ENCODE measurements at regions not wholly inside any gene's neighbourhood (a gene's known extent, or its start where the extent isn't known, plus 50 kb on each side); places are given as distances from the start of the nearest gene placed in this dataset.
"Not testable (repeated sequence)": the region's sequence is repeated elsewhere in the genome, so short reads cannot be mapped to it uniquely, and the experiment has no call there.

DNA sequence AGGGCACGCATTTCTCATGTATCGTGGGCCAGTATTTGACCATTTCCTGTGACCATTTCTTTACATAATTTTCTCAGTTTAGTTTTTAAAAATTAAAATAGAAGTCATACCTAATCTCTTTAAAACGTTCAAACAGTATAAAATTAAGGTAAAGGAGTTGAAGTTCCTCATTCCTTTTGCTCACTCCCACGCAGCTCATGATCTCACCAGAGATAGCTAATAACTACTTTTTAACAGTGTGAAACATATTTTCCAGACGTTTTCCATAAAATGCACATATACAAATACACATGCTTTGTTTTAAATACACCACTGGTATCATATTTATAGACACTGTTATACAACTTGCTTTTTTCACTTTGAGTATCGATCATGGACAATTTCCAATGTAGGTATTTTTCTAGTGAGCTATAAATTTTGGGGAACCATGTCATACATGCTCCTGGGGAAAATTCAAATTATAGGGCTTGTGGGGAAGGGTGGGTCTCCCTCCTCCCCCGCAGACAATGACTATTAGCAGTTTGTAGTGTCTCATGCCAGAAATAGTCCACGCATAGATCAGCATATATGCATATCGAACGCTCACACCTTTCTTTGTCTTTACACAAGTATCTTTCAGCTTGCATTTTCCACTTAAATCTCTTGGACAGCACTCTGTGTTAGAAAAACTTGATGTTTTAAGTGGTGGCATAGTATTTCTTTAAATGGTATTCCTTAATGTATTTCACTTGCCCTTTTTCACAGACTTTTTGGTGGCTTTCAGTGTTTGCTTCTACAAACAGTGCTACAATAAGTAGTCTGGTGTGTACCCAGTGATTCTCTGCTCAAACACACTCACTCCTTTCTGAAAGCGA is 145.5 kb upstream of the ZNF217 start:
- in situ Hi-C loops (cut with MboI; ENCODE audit: low pct_unique_long_range_greater_than_20kb, low sequenced_read_pairs): no loop called here
- peak; percentile 66 for DNase-seq

GRCh38 chr20:53738039-53738944 is 144.7 kb upstream of the ZNF217 start:
- in situ Hi-C loops (cut with MboI; ENCODE audit: low pct_unique_long_range_greater_than_20kb, low sequenced_read_pairs): no loop called here
- DNase-seq: peak; percentile 67

DNA sequence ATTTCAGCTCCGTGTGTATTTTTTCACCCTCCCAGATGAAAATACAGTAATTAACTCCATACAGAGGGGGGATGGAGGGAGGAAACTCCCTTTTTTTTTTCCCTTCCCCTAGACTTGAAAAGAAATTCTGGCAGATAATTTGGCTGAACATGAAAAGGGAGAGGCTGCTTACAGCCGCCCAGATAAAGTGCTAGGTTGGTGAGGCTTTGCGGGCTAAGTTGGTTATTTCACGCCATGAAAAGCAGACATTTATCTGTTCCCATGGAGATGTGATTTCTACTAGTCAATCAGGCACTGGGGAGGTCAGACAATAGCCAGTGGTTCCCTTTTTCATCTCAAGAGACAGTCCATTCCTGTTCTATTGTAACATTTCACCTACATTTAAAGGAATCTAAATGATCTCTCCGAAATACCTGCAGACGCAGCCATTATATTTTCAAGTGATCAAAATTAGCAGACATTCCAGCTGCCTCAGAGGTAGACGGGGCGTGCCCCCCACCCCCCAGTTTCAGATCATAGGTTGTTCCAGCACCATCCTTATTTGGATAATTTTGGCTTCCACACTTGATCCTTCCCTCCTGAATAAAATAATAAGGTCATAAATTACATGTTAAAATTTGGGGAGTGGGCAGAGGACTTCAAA is 143.9 kb upstream of the ZNF217 start:
- in situ Hi-C loops (cut with MboI; ENCODE audit: low pct_unique_long_range_greater_than_20kb, low sequenced_read_pairs): no loop called here
- peak; percentile 66 for DNase-seq

DNA sequence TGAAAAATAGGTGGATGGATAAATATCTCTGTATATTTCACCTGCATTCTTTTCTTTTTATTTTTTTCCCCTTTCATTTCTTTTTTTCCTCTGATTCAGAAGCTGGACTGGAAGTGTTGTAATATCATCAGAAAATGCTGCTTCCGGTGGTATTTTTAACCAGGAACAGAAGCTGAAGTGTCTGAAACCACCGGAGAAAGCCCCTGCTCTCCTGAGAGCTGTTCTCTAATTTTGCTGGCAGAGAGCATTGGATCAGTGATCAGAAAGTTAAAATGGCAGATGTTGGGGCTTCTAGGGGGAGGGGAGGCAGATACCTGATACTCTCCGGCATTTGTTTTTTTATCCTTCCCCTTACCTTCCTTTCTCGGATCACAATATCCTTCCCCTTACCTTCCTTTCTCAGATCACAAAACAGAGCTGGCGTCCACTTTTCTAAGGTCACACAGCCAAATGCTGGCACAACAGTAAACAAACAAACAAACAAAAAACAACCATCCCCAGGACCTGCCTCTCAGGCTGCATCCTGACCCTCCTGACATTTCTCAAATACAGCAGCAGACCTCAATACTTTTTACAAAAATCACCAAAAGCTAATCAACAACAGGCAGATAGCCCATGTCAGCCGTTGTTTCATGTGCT is 143.2 kb upstream of the ZNF217 start:
- in situ Hi-C loops (cut with MboI; ENCODE audit: low pct_unique_long_range_greater_than_20kb, low sequenced_read_pairs): no loop called here
- peak; percentile 80 for DNase-seq

DNA sequence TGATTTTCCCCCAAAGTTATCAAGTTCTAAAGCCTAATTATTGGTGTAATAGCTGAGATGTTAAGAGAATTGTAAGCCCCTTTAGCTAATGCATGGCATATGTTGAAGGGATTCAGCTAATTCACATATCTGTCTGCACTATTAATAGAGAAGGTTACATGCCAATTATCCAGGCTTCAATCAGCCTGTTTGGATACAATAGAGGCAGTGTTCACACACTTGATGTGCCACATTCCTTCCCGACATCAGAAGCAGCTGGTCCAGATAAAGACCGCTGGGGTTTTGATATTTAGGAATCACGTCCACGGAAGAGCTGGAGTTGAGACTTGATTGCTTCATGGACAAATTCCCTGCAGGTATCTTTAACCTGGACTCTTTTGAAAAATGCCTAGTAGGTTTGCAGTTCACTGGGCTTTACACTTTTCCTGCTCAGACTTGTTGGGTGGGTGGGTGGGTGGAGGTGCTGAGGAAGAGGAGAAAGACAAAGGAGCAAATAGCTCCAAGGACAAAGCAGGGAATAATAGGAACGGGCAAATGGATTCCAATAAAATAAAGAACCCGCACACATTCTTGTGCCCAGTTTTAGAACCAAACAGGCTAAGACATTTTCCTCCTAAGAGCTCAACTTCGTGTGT is 142.6 kb upstream of the ZNF217 start:
- DNase-seq: no peak
- in situ Hi-C loops (cut with MboI; ENCODE audit: low pct_unique_long_range_greater_than_20kb, low sequenced_read_pairs): no loop called here

- no peak for DNase-seq
- in situ Hi-C loops (cut with MboI; ENCODE audit: low pct_unique_long_range_greater_than_20kb, low sequenced_read_pairs): no loop called here
Measured at GRCh38 chr20:53735536-53736050, 142.0 kb upstream of the ZNF217 start.

DNA sequence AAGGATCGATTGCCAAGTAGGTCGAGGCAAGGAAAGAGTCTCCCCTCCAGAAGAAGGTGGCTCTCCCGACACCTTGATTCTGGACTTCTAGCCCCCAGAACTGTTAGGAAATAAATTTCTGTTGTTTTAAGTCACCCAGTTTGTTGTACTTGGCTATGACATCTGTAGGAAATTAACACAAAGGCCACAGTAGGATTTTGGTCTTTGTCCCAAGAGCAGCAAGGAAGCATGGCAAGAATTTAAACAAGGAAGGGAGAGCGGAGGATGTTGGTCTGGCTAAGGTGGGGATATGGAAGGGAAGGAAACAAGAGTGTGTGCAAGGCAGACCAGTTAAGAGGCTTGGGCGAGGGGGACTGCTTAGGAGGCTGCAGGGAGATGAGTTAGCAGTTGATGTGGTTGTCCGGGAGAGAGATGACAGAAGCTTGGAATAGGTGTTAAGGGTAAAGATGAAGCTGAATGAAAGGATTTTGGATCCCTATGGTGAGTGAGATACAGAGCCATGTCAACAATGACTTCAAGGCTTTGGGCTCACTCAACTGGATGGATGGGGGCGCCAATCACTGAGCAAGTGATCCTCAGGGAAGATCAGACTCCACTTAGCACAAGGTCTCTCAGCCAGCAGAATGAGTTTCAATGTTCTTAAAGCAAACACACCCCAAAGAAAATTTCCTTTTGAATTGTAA is 140.5 kb upstream of the ZNF217 start:
- in situ Hi-C loops (cut with MboI; ENCODE audit: low pct_unique_long_range_greater_than_20kb, low sequenced_read_pairs): no loop called here
- DNase-seq: no peak

- in situ Hi-C loops (cut with MboI; ENCODE audit: low pct_unique_long_range_greater_than_20kb, low sequenced_read_pairs): no loop called here
- no peak for DNase-seq
Measured at GRCh38 chr20:53731595-53731994, 138.0 kb upstream of the ZNF217 start.

GRCh38 chr20:53728359-53728758 is 134.7 kb upstream of the ZNF217 start:
- in situ Hi-C loops (cut with MboI; ENCODE audit: low pct_unique_long_range_greater_than_20kb, low sequenced_read_pairs): no loop called here
- DNase-seq: no peak

DNA sequence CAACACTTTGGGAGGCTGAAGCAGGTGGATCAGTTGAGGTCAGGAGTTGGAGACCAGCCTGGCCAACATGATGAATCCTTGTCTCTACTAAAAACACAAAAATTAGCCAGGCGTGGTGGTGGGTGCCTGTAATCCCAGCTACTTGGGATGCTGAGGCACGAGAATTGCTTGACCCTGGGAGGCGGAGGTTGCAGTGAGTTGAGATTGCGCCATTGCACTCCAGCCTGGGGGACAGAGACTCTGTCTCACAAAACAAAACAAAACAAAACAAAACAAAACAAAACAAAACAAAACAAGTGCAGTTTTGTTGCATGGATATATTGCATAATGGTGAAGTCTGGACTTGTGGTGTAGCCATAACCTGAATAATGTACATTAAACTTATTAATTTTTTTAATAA is 133.6 kb upstream of the ZNF217 start:
- DNase-seq; in situ Hi-C loops (cut with MboI; ENCODE audit: low pct_unique_long_range_greater_than_20kb, low sequenced_read_pairs): not testable (repeated sequence)

- in situ Hi-C loops (cut with MboI; ENCODE audit: low pct_unique_long_range_greater_than_20kb, low sequenced_read_pairs): no loop called here
- DNase-seq: no peak
Measured at GRCh38 chr20:53725575-53725970, 131.9 kb upstream of the ZNF217 start.

DNA sequence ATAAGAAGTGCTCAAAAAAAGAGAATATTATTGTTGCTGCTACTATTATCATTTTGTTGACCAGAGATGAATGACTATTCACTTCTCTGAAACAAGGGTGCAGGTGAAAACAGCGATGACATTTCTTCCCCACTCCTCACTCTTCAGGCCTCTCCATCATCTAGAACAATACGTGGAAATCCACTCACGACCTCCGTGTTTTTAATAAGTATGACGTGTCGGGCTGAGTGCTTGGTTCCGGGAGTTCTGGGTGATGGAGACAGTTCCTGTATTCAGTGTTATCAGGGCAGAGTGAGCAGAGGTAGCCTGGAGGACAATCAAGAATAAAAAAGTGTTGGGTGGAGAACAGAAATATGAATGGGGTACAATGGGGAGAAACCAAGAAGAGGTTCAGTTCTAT is 130.0 kb upstream of the ZNF217 start:
- in situ Hi-C loops (cut with MboI; ENCODE audit: low pct_unique_long_range_greater_than_20kb, low sequenced_read_pairs): no loop called here
- no peak for DNase-seq

DNA sequence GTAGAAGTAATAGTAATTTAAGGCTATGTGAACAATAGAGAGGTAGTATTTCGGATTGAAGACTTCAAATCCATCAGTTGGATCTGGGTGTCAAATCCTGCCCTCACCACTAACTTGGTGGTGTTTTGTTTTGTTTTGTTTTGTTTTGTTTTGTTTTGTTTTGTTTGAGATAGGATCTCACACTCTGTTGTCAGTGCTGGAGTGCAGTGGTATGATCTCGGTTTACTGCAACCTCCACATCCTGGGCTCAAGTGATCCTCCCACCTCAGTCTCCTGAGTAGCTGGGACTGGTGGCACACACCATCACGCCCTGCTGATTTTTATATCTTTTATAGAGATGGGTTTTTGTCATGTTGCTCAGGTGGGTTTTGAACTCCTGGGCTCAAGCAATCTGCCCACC is 129.4 kb upstream of the ZNF217 start:
- in situ Hi-C loops (cut with MboI; ENCODE audit: low pct_unique_long_range_greater_than_20kb, low sequenced_read_pairs): no loop called here
- DNase-seq: no peak

- no peak for DNase-seq
- in situ Hi-C loops (cut with MboI; ENCODE audit: low pct_unique_long_range_greater_than_20kb, low sequenced_read_pairs): no loop called here
Measured at GRCh38 chr20:53722515-53723036, 128.9 kb upstream of the ZNF217 start.

DNA sequence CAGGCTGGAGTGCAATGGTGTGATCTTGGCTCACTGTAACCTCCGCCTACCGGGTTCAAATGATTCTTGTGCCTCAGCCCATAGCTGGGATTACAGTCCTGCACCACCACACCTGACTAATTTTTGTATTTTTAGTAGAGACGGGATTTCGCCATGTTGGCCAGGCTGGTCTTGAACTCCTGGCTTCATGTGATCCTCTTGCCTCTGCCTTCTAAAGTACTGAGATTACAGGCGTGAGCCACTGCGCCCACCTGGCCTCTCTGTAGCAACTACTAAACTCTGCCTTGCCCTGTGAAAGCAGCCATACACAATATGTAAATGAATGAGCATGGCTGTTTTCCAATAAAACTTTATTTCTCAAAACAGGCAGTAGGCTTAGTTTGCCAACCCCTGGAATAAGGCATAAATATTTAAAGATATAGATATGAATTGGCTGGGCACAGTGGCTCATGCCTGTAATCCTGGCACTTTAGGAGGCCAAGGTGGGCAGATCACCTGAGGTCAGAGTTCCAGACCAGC is 127.9 kb upstream of the ZNF217 start:
- DNase-seq; in situ Hi-C loops (cut with MboI; ENCODE audit: low pct_unique_long_range_greater_than_20kb, low sequenced_read_pairs): not testable (repeated sequence)

GRCh38 chr20:53719171-53719803 is 125.6 kb upstream of the ZNF217 start:
- DNase-seq; in situ Hi-C loops (cut with MboI; ENCODE audit: low pct_unique_long_range_greater_than_20kb, low sequenced_read_pairs): not testable (repeated sequence)
